Lower leg skin (tissue), 3 donors: ENCODE measurements at regions not wholly inside any gene's neighbourhood (a gene's known extent, or its start where the extent isn't known, plus 50 kb on each side); places are given as distances from the start of the nearest gene placed in this dataset.

ENCODE experiments used
- POLR2A ChIP-seq, 2 donors: fragments of 450-650 bp; IDR thresholded peaks; one replicate each; pipeline ENCODE4 v1.6.1; 2016 to 2017; ENCODE audit warnings: antibody characterized with exemption in 2 of 2, mild to moderate bottlenecking in 1 of 2, moderate library complexity in 1 of 2
- TF ChIP-seq, protein P1 (sequence below), 3 donors: fragments of 450-650 bp; IDR thresholded peaks; one replicate each; pipeline ENCODE4 v1.5.1; 2016; ENCODE audit warnings: antibody characterized with exemption in 3 of 3, mild to moderate bottlenecking in 3 of 3, moderate library complexity in 2 of 3

DNA sequence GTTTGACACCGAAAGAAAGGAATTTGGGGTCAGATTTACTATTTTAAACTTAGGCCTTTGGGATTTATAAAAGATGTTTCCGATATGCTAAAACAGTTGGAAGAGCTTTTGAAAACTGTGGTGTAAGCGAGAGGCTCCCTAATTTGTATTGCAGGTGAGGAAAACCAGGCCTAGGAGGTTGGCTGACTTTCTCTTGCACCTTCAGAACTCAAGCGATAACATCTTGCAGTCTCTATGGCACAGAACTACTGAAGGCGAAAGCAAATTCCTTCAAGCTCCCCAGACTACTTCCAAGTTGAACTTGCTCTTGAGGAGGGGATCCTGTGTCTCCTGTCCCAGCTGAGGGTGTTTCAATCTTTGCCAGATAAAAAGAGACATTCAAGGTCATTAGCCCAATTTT lies 685.7 kb downstream of the ADGRL2 start:
- TF ChIP-seq, protein P1, sequence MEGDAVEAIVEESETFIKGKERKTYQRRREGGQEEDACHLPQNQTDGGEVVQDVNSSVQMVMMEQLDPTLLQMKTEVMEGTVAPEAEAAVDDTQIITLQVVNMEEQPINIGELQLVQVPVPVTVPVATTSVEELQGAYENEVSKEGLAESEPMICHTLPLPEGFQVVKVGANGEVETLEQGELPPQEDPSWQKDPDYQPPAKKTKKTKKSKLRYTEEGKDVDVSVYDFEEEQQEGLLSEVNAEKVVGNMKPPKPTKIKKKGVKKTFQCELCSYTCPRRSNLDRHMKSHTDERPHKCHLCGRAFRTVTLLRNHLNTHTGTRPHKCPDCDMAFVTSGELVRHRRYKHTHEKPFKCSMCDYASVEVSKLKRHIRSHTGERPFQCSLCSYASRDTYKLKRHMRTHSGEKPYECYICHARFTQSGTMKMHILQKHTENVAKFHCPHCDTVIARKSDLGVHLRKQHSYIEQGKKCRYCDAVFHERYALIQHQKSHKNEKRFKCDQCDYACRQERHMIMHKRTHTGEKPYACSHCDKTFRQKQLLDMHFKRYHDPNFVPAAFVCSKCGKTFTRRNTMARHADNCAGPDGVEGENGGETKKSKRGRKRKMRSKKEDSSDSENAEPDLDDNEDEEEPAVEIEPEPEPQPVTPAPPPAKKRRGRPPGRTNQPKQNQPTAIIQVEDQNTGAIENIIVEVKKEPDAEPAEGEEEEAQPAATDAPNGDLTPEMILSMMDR (IDR thresholded peaks at IDR 0.05), result no peak
- no peak for TF ChIP-seq POLR2A (IDR thresholded peaks at IDR 0.05)
